ENCODE measurements at regions not wholly inside any gene's neighbourhood (a gene's known extent, or its start where the extent isn't known, plus 50 kb on each side); places are given as distances from the start of the nearest gene placed in this dataset.

- TF ChIP-seq CTCF (IDR thresholded peaks at IDR 0.05; ENCODE audit: low read depth, low read length) = no peak
- no peak for DNase-seq (ENCODE audit: extremely low read depth, low read depth)
Measured at GRCh38 chr7:123401295-123401694, 133.1 kb downstream of the IQUB start.

GRCh38 chr7:123400196-123400595 is 134.2 kb downstream of the IQUB start:
- DNase-seq (ENCODE audit: extremely low read depth, low read depth) = no peak
- TF ChIP-seq CTCF (IDR thresholded peaks at IDR 0.05; ENCODE audit: low read depth, low read length) = no peak

- TF ChIP-seq CTCF (IDR thresholded peaks at IDR 0.05; ENCODE audit: low read depth, low read length) = no peak
- DNase-seq (ENCODE audit: extremely low read depth, low read depth) = no peak
Measured at GRCh38 chr7:123398921-123399320, 135.5 kb downstream of the IQUB start.

GRCh38 chr7:123397746-123398338 is 136.6 kb downstream of the IQUB start:
- no peak for DNase-seq (ENCODE audit: extremely low read depth, low read depth)

GRCh38 chr7:123393623-123394022 is 140.8 kb downstream of the IQUB start:
- TF ChIP-seq CTCF (IDR thresholded peaks at IDR 0.05; ENCODE audit: low read depth, low read length) = no peak
- no peak for DNase-seq (ENCODE audit: extremely low read depth, low read depth)

More at GRCh38 chr7:123397746-123398338, 136.6 kb downstream of the IQUB start:
- no peak for TF ChIP-seq CTCF (IDR thresholded peaks at IDR 0.05; ENCODE audit: low read depth, low read length)

GRCh38 chr7:123372368-123372767 is 162.0 kb downstream of the IQUB start:
- DNase-seq (ENCODE audit: extremely low read depth, low read depth) = no peak
- no peak for TF ChIP-seq CTCF (IDR thresholded peaks at IDR 0.05; ENCODE audit: low read depth, low read length)

- DNase-seq (ENCODE audit: extremely low read depth, low read depth) = no peak
- peak; percentile 22 for TF ChIP-seq CTCF (IDR thresholded peaks at IDR 0.05; ENCODE audit: low read depth, low read length)
Measured at GRCh38 chr7:123367484-123368122, 166.8 kb downstream of the IQUB start.

Measured in AG09319 (cell line).